Duodenal mucosa (tissue), 2 donors: ENCODE measurements at regions not wholly inside any gene's neighbourhood (a gene's known extent, or its start where the extent isn't known, plus 50 kb on each side); places are given as distances from the start of the nearest gene placed in this dataset.

Experiments
- H3K27ac ChIP-seq: one replicate; pipeline ENCODE4 v1.7.0; 2013; ENCODE audit warnings: low read depth, low read length
- H3K27me3 ChIP-seq, 2 donors: one replicate each; pipeline ENCODE4 v1.7.0; 2013; ENCODE audit warnings: low read length in 2 of 2, control low read depth in 1 of 2; ENCODE audit not compliant: insufficient read depth in 2 of 2, control insufficient read depth in 1 of 2
- H3K36me3 ChIP-seq, 2 donors: one replicate each; pipeline ENCODE4 v1.7.0; 2013; ENCODE audit warnings: low read length in 2 of 2, control low read depth in 1 of 2; ENCODE audit not compliant: insufficient read depth in 2 of 2, control insufficient read depth in 1 of 2
- H3K4me1 ChIP-seq, 2 donors: one replicate each; pipeline ENCODE4 v1.7.0; 2013; ENCODE audit warnings: low read length in 2 of 2, control low read depth in 1 of 2; ENCODE audit not compliant: insufficient read depth in 2 of 2, control insufficient read depth in 1 of 2
- H3K4me3 ChIP-seq, 2 donors: one replicate each; pipeline ENCODE4 v1.7.0; 2013; ENCODE audit warnings: low read length in 2 of 2, low read depth in 1 of 2
- H3K9ac ChIP-seq, 2 donors: one replicate each; pipeline ENCODE4 v1.7.0; 2013; ENCODE audit warnings: low read length in 2 of 2, low read depth in 1 of 2
- H3K9me3 ChIP-seq, 2 donors: one replicate each; pipeline ENCODE4 v1.7.0; 2013; ENCODE audit warnings: low read length in 2 of 2, control low read depth in 1 of 2; ENCODE audit not compliant: control insufficient read depth in 1 of 2

DNA sequence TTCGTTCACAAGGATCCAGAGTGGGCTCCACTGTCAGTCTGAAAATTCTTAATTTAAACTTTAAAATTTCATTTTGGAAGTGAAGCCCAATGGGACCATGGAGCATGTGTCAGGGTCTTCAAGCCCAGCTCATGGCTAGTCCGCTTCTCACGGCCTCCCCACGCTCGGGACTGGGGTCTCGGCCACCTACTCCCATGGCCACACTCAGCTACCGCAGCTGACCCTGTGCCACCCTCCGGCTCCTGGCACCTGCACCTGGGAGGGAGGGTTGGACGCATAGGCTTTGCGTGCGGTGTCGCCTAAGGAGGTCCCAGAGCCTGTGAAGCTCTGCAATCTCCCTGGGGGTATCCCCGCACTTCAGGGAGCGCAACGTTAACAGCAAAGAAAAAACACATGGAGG is 175.7 kb upstream of the PRLR start:
- Histone ChIP-seq H3K4me3 (no peak overlapping the region), H3K27me3 (no peaks in the 10 kb centered on the region), H3K9me3 (no peaks in the 10 kb centered on the region), H3K36me3 (no peaks in the 10 kb centered on the region), H3K4me1 (no peaks in the 10 kb centered on the region), H3K27ac (no peak overlapping the region), H3K9ac (no peak overlapping the region)

DNA sequence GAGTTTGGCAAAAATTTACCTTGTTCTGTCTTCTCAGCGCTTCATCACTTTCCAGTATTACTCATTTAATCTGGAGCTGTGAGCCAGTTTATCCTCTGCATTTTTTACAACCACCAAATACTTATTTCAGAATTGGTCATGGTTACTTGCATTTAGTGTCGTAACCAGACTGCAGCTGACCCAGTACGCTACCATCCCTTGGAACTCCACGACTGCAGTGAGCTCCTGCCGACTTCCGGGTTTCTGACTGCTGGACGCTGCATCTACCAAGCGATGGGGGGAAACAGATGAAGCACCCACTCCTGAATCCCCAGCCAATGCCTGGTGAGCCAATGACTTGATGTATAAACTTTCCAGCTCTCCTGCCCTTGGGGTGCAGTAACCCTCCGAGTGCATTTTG is 174.4 kb upstream of the PRLR start:
- Histone ChIP-seq H3K36me3 (no peaks in the 10 kb centered on the region), H3K9me3 (no peaks in the 10 kb centered on the region), H3K9ac (no peak overlapping the region)

DNA sequence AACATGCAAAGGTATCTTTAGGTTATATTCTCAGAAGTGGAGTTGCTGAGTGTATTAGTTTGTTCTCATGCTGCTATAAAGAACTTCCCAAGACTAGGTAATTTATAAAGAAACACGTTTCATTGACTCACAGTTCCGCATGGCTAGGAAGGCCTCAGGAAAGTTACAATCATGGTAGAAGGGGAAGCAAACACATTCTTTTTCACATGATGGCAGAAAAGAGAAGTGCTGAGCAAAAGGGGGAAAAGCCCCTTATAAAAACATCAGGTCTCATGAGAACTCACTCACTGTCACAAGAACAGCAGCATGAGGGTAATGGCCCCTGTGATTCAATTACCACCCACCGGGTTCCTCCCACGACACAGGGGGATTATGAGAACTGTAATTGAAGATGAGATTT is 163.6 kb upstream of the PRLR start:
- H3K27me3 ChIP-seq: no peaks in the 10 kb centered on the region
- no peak overlapping the region for H3K4me3 ChIP-seq
- no peaks in the 10 kb centered on the region for H3K9me3 ChIP-seq
- H3K4me1 ChIP-seq: no peaks in the 10 kb centered on the region
- H3K27ac ChIP-seq: no peak overlapping the region
- no peaks in the 10 kb centered on the region for H3K36me3 ChIP-seq
- no peak overlapping the region for H3K9ac ChIP-seq

More for the DNA sequence above, 174.4 kb upstream of the PRLR start:
- Histone ChIP-seq H3K4me3 (no peak overlapping the region), H3K27ac (no peak overlapping the region), H3K27me3 (no peaks in the 10 kb centered on the region), H3K4me1 (no peaks in the 10 kb centered on the region)

DNA sequence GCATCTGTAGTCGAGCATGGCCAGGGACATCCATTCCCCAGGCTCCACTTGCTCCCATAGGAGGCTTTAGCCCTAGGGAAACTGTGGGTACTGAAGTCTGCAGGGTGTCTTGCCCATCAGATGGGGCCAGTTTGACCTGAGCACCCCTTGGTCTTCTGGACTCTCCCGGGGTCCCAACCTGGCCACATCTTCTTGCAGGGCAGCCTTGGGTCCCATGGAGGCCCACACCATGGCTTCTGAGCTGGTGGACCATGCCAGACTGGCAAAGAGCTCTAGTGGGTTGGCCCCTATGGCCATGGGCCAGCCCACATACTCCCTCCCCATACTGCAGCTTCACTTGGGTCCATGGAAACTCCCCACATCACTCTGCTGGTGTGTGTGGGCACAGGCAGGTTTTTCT is 154.4 kb upstream of the PRLR start:
- no peaks in the 10 kb centered on the region for H3K36me3 ChIP-seq
- H3K9me3 ChIP-seq: no peaks in the 10 kb centered on the region
- H3K27me3 ChIP-seq: no peaks in the 10 kb centered on the region
- H3K9ac ChIP-seq: no peak overlapping the region
- no peaks in the 10 kb centered on the region for H3K4me1 ChIP-seq
- no peak overlapping the region for H3K4me3 ChIP-seq
- H3K27ac ChIP-seq: no peak overlapping the region

DNA sequence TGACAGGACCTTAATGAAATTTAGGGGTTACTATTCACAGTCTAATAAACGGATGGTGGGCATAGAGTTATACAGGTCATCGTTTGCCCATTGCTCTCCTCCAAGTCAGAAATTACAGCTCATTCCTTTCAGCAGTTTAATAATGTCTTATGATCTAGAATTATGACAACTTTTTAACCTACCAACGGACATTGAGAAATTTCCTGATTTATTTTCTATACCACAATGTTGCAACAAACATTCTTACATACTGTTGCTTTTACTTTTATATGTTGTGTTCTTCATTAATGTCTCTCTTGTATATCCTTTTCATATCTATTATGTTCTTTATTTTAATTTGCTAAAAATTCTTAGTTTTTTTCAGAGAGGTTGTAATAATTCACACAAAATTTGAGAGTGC is 152.8 kb upstream of the PRLR start:
- no peak overlapping the region for H3K4me3 ChIP-seq
- H3K9me3 ChIP-seq: no peaks in the 10 kb centered on the region
- H3K4me1 ChIP-seq: no peaks in the 10 kb centered on the region
- H3K27ac ChIP-seq: no peak overlapping the region
- H3K9ac ChIP-seq: no peak overlapping the region
- H3K36me3 ChIP-seq: no peaks in the 10 kb centered on the region
- H3K27me3 ChIP-seq: no peaks in the 10 kb centered on the region

DNA sequence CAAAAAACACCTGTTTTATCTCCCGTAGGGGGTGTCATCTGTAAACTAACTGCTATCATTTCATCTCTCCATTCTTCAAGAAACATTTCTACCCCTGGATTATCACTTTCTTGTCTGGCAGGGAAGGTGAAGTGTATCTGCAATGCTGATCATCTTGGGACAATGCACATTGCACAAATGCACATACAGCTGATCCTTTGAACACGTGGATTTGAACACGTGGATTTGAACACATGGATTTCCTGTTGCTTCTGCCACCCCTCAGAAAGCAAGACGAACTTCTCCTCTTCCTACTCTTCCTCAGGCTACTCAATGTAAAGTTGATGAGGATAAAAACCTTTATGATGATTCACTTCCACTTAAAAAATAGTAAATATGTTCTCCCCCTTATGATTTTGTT is 147.4 kb upstream of the PRLR start:
- H3K27ac ChIP-seq: no peak overlapping the region
- no peaks in the 10 kb centered on the region for H3K27me3 ChIP-seq
- H3K4me3 ChIP-seq: no peak overlapping the region
- no peaks in the 10 kb centered on the region for H3K36me3 ChIP-seq
- H3K9ac ChIP-seq: no peak overlapping the region
- no peaks in the 10 kb centered on the region for H3K4me1 ChIP-seq
- no peaks in the 10 kb centered on the region for H3K9me3 ChIP-seq

DNA sequence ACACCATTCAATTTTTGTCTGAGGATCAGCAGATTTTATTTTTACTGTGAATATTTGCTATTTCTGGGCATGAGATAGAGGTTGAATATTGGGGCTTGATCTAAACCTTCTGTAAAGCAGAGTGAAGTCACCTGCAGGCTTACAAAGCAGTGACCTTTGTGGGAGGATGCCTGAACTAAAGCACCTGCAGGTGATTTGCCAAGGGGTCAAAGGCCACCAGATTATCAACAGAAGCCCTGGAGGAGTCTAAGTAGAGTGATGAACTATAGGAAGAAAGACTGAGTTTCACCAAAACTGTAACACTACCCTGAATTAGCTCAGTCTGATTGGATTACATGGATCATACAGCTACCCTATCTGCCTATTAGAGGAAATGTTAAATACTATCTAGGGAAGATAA is 144.3 kb upstream of the PRLR start:
- Histone ChIP-seq H3K36me3 (no peaks in the 10 kb centered on the region), H3K27me3 (no peaks in the 10 kb centered on the region), H3K4me3 (no peak overlapping the region), H3K9me3 (no peaks in the 10 kb centered on the region), H3K9ac (no peak overlapping the region), H3K27ac (no peak overlapping the region), H3K4me1 (no peaks in the 10 kb centered on the region)

DNA sequence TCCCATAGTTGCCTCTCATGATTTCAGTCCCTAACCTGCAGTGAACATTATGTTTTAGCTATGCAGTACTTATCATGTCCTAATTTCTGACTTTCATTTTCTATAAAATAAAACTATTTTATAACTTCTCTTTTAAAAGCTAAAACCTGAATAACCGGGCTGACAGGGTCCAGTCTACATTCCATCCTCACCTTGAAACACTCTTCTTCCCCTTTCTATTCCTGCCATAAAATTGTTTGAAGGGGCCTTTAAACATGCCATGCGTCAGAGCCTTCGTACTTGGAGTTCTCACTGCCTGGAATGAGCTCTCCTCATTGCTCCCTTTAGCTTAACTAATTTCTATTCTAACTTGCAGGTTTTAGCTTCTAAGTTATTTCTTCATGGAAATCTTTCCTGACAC is 143.0 kb upstream of the PRLR start:
- Histone ChIP-seq H3K4me1 (no peaks in the 10 kb centered on the region), H3K27me3 (no peaks in the 10 kb centered on the region), H3K4me3 (no peak overlapping the region), H3K9me3 (no peaks in the 10 kb centered on the region), H3K27ac (no peak overlapping the region), H3K9ac (no peak overlapping the region), H3K36me3 (no peaks in the 10 kb centered on the region)

DNA sequence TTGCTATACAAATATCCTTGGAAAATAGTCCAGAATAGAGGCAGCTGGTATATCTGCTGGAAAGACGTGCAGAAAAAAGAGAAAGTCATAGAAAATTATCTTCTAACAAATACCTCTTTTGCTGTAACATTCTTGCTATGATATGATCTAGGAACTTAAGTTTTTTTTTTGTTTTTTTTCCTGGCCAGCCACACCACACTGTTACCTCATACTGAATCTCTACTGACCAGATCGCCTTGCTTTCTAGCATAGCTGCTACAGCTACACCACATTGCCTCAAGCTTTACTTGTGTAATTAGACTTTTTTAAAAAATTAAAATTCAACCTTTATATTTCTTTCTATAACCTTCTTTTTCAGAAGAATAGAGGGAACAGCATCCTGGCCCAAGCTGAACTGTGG is 142.2 kb upstream of the PRLR start:
- no peaks in the 10 kb centered on the region for H3K9me3 ChIP-seq
- H3K4me3 ChIP-seq: no peak overlapping the region
- no peak overlapping the region for H3K27ac ChIP-seq
- no peaks in the 10 kb centered on the region for H3K4me1 ChIP-seq
- H3K27me3 ChIP-seq: no peaks in the 10 kb centered on the region
- no peaks in the 10 kb centered on the region for H3K36me3 ChIP-seq
- H3K9ac ChIP-seq: no peak overlapping the region

DNA sequence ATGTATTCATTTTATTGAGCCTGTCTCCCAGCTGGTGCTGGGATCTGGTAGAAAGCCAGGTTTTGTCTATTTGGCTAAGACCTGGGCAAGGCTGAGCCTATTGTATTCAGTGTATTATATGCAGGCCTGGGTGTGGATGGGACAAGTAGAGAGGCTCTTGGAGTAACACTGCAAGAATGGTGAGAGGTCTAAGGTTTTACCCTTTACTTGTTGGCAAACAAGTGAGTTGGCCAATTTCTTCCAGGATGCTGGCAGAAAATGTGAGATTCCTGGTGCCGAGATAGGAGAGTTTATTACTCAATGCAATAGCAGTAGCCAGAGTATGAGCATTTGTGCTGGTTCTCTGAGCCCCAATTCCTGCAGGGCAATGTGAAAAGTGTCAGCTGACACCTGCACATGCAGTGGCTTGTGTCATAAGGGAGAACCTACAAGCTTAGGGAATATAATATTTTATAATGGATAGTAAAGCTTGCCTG is 141.7 kb upstream of the PRLR start:
- no peak overlapping the region for H3K4me3 ChIP-seq
- no peaks in the 10 kb centered on the region for H3K9me3 ChIP-seq
- no peaks in the 10 kb centered on the region for H3K27me3 ChIP-seq
- no peaks in the 10 kb centered on the region for H3K36me3 ChIP-seq
- H3K27ac ChIP-seq: no peak overlapping the region
- H3K9ac ChIP-seq: no peak overlapping the region
- H3K4me1 ChIP-seq: no peaks in the 10 kb centered on the region

DNA sequence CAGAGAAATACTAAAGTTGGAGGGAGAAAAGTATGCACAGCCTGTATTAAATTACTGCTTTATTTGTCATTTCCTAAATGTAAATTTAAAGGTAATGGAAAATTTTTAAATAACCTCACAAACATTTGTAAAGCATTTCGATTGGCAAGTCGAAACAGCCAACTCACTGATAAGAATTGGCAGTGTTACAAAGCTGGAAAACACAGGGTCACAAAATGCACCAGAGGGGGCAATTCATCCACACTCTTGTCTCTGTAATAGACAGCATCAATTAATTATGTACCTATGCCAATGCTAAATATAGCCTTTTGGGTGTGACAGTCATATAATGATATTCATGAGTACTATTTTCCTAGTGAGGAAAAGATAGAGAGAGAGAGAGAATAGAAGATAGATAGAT is 140.6 kb upstream of the PRLR start:
- H3K9ac ChIP-seq: no peak overlapping the region
- H3K36me3 ChIP-seq: no peaks in the 10 kb centered on the region
- H3K27ac ChIP-seq: no peak overlapping the region

More for the DNA sequence above, 140.6 kb upstream of the PRLR start:
- no peaks in the 10 kb centered on the region for H3K27me3 ChIP-seq
- H3K4me3 ChIP-seq: no peak overlapping the region
- no peaks in the 10 kb centered on the region for H3K9me3 ChIP-seq
- no peaks in the 10 kb centered on the region for H3K4me1 ChIP-seq
